Mononuclear cell (primary cell): ENCODE measurements at regions not wholly inside any gene's neighbourhood (a gene's known extent, or its start where the extent isn't known, plus 50 kb on each side); places are given as distances from the start of the nearest gene placed in this dataset.

Experiments used
- H3K27me3 ChIP-seq: 2 replicates; pipeline ENCODE4 v1.6.0; 2011; ENCODE audit warnings: low read length, control low read depth; ENCODE audit not compliant: insufficient read depth
- H3K4me1 ChIP-seq: 2 replicates; pipeline ENCODE4 v1.5.1; 2011; ENCODE audit warnings: mild to moderate bottlenecking, low read length, control low read depth; ENCODE audit not compliant: insufficient read depth
- H3K4me3 ChIP-seq: 2 replicates; pipeline ENCODE4 v1.5.1; 2011; ENCODE audit warnings: mild to moderate bottlenecking, low read length, moderate library complexity
- H3K9me3 ChIP-seq: 2 replicates; pipeline ENCODE4 v1.5.1; 2011; ENCODE audit warnings: low read depth, mild to moderate bottlenecking, control low read depth, low read length

- H3K9me3 ChIP-seq: no peaks in the 10 kb centered on the region
- H3K27me3 ChIP-seq: no peaks in the 10 kb centered on the region
- H3K4me3 ChIP-seq: no peak overlapping the region
- H3K4me1 ChIP-seq: no peaks in the 10 kb centered on the region
Measured at GRCh38 chr4:170425040-170425439, 335.3 kb upstream of the AADAT start.

DNA sequence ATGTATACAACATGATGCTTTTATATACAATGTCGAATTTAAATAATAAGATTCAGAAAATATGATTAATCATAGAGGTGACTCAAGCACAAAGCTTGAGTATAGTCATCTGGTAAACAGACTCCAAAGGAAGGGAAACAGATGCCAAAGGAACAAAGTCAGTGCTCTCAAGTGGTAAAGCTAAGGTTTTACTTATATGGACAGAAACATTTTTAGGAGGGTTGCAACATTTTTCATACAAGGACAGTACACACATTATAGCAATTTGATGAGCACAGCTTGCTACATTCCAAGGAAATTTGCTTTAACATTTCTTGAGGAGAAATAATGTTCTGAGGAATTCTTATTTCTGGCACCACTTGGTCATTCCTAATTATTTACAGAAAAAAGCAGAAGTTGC is 333.4 kb upstream of the AADAT start:
- no peaks in the 10 kb centered on the region for H3K4me1 ChIP-seq
- H3K27me3 ChIP-seq: no peaks in the 10 kb centered on the region
- H3K4me3 ChIP-seq: no peak overlapping the region
- no peaks in the 10 kb centered on the region for H3K9me3 ChIP-seq

DNA sequence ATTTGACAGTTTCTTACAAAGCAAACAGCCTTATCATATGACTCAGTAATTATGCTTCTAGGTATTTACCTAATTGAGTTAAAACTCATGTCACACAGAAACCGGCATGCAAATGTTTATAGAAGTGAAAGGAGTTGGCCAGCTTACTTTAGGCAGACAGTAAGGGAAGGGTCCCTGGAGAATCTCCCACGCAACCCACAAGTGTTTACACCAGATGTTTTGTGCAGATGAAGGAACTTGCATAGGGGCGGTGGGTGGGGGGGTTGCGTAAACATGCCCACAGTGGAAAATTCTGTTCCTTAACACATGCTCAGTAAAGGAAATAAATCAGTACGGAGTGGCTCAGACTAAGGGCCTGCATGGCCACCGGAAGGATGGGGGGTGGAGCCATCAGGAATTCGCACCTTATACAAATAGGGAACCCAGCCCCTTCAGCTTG is 330.5 kb upstream of the AADAT start:
- Histone ChIP-seq H3K4me1 (no peaks in the 10 kb centered on the region), H3K9me3 (no peaks in the 10 kb centered on the region), H3K4me3 (no peak overlapping the region), H3K27me3 (no peaks in the 10 kb centered on the region)

GRCh38 chr4:170414961-170415360 is 325.2 kb upstream of the AADAT start:
- Histone ChIP-seq H3K9me3 (no peaks in the 10 kb centered on the region), H3K4me1 (no peaks in the 10 kb centered on the region), H3K27me3 (no peaks in the 10 kb centered on the region), H3K4me3 (no peak overlapping the region)

GRCh38 chr4:170414360-170414759 is 324.6 kb upstream of the AADAT start:
- Histone ChIP-seq H3K4me1 (no peaks in the 10 kb centered on the region), H3K27me3 (no peaks in the 10 kb centered on the region), H3K4me3 (no peak overlapping the region), H3K9me3 (no peaks in the 10 kb centered on the region)

DNA sequence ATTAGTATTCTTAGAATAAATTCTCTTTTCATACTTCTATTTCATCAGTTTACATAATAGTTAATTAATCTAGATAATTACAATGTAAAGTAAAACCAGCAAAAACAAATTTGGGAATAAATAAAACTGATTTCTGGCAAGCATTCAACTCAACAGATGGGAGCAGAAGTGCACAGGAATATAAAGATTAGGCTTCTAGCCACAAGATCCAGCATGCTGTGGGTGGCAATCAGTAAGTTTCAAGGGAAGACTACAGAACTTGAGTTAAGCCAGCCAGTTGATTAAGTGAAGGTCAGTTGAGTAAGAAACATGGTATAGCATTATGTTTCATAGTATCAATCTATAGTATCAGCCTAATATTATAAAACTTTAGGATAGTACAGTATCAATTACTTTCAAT is 324.2 kb upstream of the AADAT start:
- Histone ChIP-seq H3K4me3 (no peak overlapping the region), H3K9me3 (no peaks in the 10 kb centered on the region), H3K27me3 (no peaks in the 10 kb centered on the region), H3K4me1 (no peaks in the 10 kb centered on the region)

DNA sequence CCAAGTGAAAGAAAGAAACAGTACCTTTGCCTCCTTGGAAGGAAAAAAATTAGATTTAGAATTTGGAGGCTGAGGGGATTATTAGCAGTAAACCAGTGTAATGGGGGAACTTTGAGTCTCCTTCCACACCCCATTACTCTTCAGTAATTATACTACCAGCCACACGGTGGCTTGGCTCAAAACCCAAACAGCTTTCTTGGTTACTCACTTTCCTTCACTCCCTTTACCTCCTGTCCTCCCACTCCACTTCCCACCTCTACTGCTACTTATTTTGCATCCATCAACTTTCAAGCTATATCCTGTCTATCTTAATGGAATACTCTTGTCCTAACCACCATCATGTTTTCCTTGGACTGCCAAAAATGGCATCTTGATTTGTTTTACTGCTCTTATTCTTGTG is 310.6 kb upstream of the AADAT start:
- Histone ChIP-seq H3K27me3 (no peaks in the 10 kb centered on the region), H3K4me3 (no peak overlapping the region), H3K9me3 (no peaks in the 10 kb centered on the region), H3K4me1 (no peaks in the 10 kb centered on the region)

GRCh38 chr4:170399581-170400293 is 310.0 kb upstream of the AADAT start:
- H3K4me1 ChIP-seq: no peaks in the 10 kb centered on the region
- no peaks in the 10 kb centered on the region for H3K9me3 ChIP-seq
- no peak overlapping the region for H3K4me3 ChIP-seq
- no peaks in the 10 kb centered on the region for H3K27me3 ChIP-seq

DNA sequence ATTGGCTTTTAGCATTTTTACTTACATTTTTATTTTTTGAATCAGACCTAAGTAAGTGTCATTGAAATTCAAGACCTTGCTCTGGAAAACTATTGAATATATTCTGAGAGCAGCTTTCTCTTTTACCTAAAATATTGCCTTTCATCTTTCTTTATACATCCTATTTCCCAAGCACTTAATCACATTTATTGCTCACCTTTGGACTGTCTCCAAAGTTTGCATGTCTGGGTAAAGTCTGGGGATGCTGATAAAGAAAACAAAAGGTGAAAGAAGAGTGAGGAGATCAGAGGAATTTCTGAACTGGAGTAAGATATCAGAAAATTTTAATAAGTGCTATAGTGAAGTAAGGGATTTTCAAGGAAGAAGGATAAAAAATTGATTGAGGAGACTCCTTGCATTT is 308.5 kb upstream of the AADAT start:
- H3K9me3 ChIP-seq: no peaks in the 10 kb centered on the region
- H3K4me1 ChIP-seq: no peaks in the 10 kb centered on the region
- no peaks in the 10 kb centered on the region for H3K27me3 ChIP-seq
- H3K4me3 ChIP-seq: no peak overlapping the region

DNA sequence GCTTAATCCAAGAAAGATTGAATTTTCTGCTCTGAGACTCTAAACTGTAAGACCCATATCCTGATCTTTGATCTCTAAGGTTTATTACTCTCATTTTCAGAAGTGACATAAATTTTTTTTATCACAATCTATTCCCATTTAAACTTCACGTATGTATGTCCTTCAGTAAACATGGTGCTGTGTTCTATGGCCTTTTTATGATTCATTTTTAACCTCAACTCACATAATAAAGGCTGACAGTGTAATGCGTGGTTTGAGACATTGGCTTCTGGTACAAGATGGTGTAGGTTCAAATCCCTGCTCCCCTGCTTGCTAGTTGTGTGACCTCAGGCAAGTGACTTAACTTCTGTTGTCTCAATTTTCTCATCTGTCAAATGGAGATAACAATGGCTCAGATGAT is 306.0 kb upstream of the AADAT start:
- Histone ChIP-seq H3K9me3 (no peaks in the 10 kb centered on the region), H3K4me3 (no peak overlapping the region), H3K27me3 (no peaks in the 10 kb centered on the region), H3K4me1 (no peaks in the 10 kb centered on the region)

- Histone ChIP-seq H3K9me3 (no peaks in the 10 kb centered on the region), H3K4me3 (no peak overlapping the region), H3K4me1 (no peaks in the 10 kb centered on the region), H3K27me3 (no peaks in the 10 kb centered on the region)
Measured at GRCh38 chr4:170391066-170391740, 301.4 kb upstream of the AADAT start.

DNA sequence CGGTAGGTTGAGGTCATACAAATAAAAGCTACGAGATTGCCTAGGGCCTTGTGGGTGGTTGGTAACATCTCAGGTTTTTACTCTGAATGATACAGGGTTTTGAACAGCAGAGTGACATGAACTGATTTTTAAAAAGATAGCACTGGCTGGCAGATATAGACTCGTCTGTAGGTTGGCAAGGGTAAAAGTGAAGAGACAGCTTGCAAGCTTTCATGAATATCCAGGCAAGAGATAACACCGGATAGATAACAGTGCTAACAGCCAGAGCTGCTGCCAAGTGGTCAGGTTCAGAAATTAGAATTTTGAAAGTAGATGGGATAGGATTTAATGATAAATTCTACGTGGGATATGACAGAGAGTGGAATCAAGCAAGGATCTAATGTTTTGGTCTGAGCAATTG is 299.7 kb upstream of the AADAT start:
- Histone ChIP-seq H3K4me1 (no peaks in the 10 kb centered on the region), H3K9me3 (no peaks in the 10 kb centered on the region), H3K4me3 (no peak overlapping the region), H3K27me3 (no peaks in the 10 kb centered on the region)

- Histone ChIP-seq H3K4me3 (no peak overlapping the region), H3K4me1 (no peaks in the 10 kb centered on the region), H3K27me3 (no peaks in the 10 kb centered on the region), H3K9me3 (no peaks in the 10 kb centered on the region)
Measured at GRCh38 chr4:170388255-170388654, 298.5 kb upstream of the AADAT start.

- Histone ChIP-seq H3K4me1 (no peaks in the 10 kb centered on the region), H3K4me3 (no peak overlapping the region), H3K27me3 (no peaks in the 10 kb centered on the region), H3K9me3 (no peaks in the 10 kb centered on the region)
Measured at GRCh38 chr4:170386971-170387370, 297.2 kb upstream of the AADAT start.

- no peaks in the 10 kb centered on the region for H3K27me3 ChIP-seq
- no peak overlapping the region for H3K4me3 ChIP-seq
- H3K4me1 ChIP-seq: no peaks in the 10 kb centered on the region
- H3K9me3 ChIP-seq: no peaks in the 10 kb centered on the region
Measured at GRCh38 chr4:170386511-170386910, 296.8 kb upstream of the AADAT start.

DNA sequence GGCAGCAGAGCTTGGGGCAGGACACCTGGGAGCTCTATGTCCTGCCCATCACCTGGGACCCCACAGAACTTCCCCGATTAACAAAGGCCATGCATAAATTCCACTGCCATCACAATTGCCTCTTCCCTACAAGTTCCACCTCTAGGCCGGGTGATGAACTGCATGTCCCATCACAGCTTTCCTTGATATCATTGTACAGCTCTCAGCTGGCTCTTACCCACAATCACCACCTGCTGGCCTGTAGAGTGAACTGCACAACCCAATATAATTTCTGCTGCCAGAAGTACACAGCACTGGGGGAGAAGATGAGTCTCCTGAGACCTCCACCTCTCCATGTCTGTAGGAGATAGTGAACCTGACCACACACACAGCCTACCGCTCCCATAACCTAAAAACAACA is 285.0 kb upstream of the AADAT start:
- H3K27me3 ChIP-seq: no peaks in the 10 kb centered on the region
- H3K9me3 ChIP-seq: peaks cover 9% of the 10 kb centered on the region
- no peak overlapping the region for H3K4me3 ChIP-seq
- no peaks in the 10 kb centered on the region for H3K4me1 ChIP-seq
